ENCODE measurements at regions not wholly inside any gene's neighbourhood (a gene's known extent, or its start where the extent isn't known, plus 50 kb on each side); places are given as distances from the start of the nearest gene placed in this dataset.

DNA sequence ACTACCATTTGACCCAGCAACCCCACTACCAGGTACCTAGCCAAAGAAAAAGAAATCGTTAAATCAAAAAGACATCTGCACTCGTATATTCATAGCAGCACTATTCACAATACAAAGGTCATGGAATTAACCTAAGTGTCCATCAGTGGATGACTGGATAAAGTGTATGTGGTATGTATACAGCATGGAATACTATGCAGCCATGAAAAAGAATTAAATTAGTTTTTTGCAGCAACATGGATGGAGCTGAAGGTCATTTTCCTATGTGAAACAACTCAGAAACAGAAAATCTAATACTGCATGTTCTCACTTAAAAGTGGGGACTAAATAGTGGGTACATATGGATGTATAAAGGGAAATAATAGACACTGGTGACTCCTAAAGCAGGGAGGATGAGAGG, 175.2 kb downstream of the ZIC4 start:
- TF ChIP-seq, protein P1, sequence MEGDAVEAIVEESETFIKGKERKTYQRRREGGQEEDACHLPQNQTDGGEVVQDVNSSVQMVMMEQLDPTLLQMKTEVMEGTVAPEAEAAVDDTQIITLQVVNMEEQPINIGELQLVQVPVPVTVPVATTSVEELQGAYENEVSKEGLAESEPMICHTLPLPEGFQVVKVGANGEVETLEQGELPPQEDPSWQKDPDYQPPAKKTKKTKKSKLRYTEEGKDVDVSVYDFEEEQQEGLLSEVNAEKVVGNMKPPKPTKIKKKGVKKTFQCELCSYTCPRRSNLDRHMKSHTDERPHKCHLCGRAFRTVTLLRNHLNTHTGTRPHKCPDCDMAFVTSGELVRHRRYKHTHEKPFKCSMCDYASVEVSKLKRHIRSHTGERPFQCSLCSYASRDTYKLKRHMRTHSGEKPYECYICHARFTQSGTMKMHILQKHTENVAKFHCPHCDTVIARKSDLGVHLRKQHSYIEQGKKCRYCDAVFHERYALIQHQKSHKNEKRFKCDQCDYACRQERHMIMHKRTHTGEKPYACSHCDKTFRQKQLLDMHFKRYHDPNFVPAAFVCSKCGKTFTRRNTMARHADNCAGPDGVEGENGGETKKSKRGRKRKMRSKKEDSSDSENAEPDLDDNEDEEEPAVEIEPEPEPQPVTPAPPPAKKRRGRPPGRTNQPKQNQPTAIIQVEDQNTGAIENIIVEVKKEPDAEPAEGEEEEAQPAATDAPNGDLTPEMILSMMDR (IDR thresholded peaks at IDR 0.05) = no peak
- TF ChIP-seq POLR2A (IDR thresholded peaks at IDR 0.05) (no peak), POLR2AphosphoS5 (IDR thresholded peaks at IDR 0.05) (no peak), EP300 (IDR thresholded peaks at IDR 0.05) (no peak)

All from gastroesophageal sphincter (tissue), 3 donors.